IMR-90 (cell line): ENCODE measurements at regions not wholly inside any gene's neighbourhood (a gene's known extent, or its start where the extent isn't known, plus 50 kb on each side); places are given as distances from the start of the nearest gene placed in this dataset.

Experiments
- ATAC-seq: fragments of 200-7000 bp; cut with Tn5 transposase; 2 replicates; pipeline ENCODE4 v1.9.1; 2020; ENCODE audit warnings: low read depth, mild to moderate bottlenecking, moderate library complexity
- BruUV-seq: library from RNA; stranded (reverse); fragments of 400-500 nt; replicated peaks from 2 replicates; lab custom pipeline; 2021; lab: Mats Ljungman, UMichigan
- CTCF ChIA-PET: fragments of 300-600 bp; formaldehyde crosslinking; extraction: SDS; loops from one replicate; lab custom pipeline; 2021; ENCODE audit warnings: antibody characterized with exemption; lab: Yijun Ruan, JAX
- POLR2A ChIA-PET: fragments of 300-600 bp; sonication (Branson Sonifier 250); formaldehyde crosslinking; loops from one replicate; lab custom pipeline; 2022; ENCODE audit warnings: antibody characterized with exemption; ENCODE audit not compliant: unreplicated experiment; lab: Charles Lee
- DNase-seq: peaks from one replicate; pipeline ENCODE4 v3.0.0; 2013
- H2AFZ ChIP-seq: replicated peaks from 2 replicates; pipeline ENCODE3; 2013; ENCODE audit warnings: low read length, mild to moderate bottlenecking; ENCODE audit not compliant: poor library complexity
- H2AK5ac ChIP-seq: 2 replicates; pipeline ENCODE4 v1.6.1; 2013; ENCODE audit warnings: low read depth, low read length, inconsistent platforms
- H2AK9ac ChIP-seq: replicated peaks from 2 replicates; pipeline ENCODE3; 2013; ENCODE audit warnings: mild to moderate bottlenecking, low read depth, low read length, moderate library complexity; ENCODE audit not compliant: poor library complexity
- H2BK120ac ChIP-seq: 2 replicates; pipeline ENCODE4 v1.6.1; 2013; ENCODE audit warnings: low read depth, low read length, inconsistent platforms
- H2BK15ac ChIP-seq: 3 replicates; pipeline ENCODE4 v1.6.1; 2013; ENCODE audit warnings: low read depth, low read length, inconsistent platforms
- H2BK20ac ChIP-seq: 2 replicates; pipeline ENCODE4 v1.6.1; 2013; ENCODE audit warnings: low read depth, mild to moderate bottlenecking, inconsistent platforms, low read length, moderate library complexity
- H2BK5ac ChIP-seq: 2 replicates; pipeline ENCODE4 v1.6.1; 2013; ENCODE audit warnings: mild to moderate bottlenecking, low read depth, low read length, inconsistent platforms; ENCODE audit not compliant: poor library complexity, severe bottlenecking
- H3K14ac ChIP-seq: replicated peaks from 2 replicates; pipeline ENCODE4 v1.6.1; 2013; ENCODE audit warnings: low read depth, low read length, inconsistent platforms
- H3K18ac ChIP-seq: 2 replicates; pipeline ENCODE4 v1.6.1; 2013; ENCODE audit warnings: low read depth, low read length, control low read depth
- H3K23ac ChIP-seq: 2 replicates; pipeline ENCODE4 v1.6.1; 2013; ENCODE audit warnings: low read depth, low read length, inconsistent platforms
- H3K27ac ChIP-seq: 2 replicates; pipeline ENCODE4 v1.5.1; 2013; ENCODE audit warnings: mild to moderate bottlenecking, control low read depth, low read length; ENCODE audit not compliant: insufficient read depth
- H3K27me3 ChIP-seq: 2 replicates; pipeline ENCODE4 v1.6.1; 2013; ENCODE audit warnings: low read length; ENCODE audit not compliant: control insufficient read depth, insufficient read depth
- H3K36me3 ChIP-seq: 2 replicates; pipeline ENCODE4 v1.6.1; 2013; ENCODE audit warnings: low read length, mixed read lengths; ENCODE audit not compliant: control insufficient read depth, insufficient read depth
- H3K4ac ChIP-seq: 2 replicates; pipeline ENCODE4 v1.6.1; 2013; ENCODE audit warnings: low read depth, low read length, inconsistent platforms
- H3K4me1 ChIP-seq: 2 replicates; pipeline ENCODE4 v1.6.1; 2013; ENCODE audit warnings: low read length, mixed read lengths; ENCODE audit not compliant: control insufficient read depth, insufficient read depth
- H3K4me2 ChIP-seq: 2 replicates; pipeline ENCODE4 v1.6.1; 2013; ENCODE audit warnings: low read depth, mild to moderate bottlenecking, control low read depth, low read length, moderate library complexity
- H3K4me3 ChIP-seq: 2 replicates; pipeline ENCODE4 v1.5.1; 2013; ENCODE audit warnings: low read depth, mild to moderate bottlenecking, control low read depth, low read length, moderate library complexity; ENCODE audit not compliant: insufficient read depth
- H3K56ac ChIP-seq: 2 replicates; pipeline ENCODE4 v1.6.1; 2013; ENCODE audit warnings: low read length, inconsistent platforms; ENCODE audit not compliant: insufficient read depth; ENCODE audit errors: extremely low read depth
- H3K79me1 ChIP-seq, 2 experiments: 2 replicates each; pipeline ENCODE4 v1.6.1; 2013; ENCODE audit warnings: low read length in 2 of 2, inconsistent platforms in 1 of 2, low read depth in 1 of 2
- H3K9ac ChIP-seq: 2 replicates; pipeline ENCODE4 v1.6.1; 2013; ENCODE audit warnings: low read depth, low read length, control low read depth
- H3K9me1 ChIP-seq: 2 replicates; pipeline ENCODE4 v1.6.1; 2013; ENCODE audit warnings: low read length, inconsistent platforms; ENCODE audit not compliant: insufficient read depth
- H3K9me3 ChIP-seq: 2 replicates; pipeline ENCODE4 v1.6.1; 2013; ENCODE audit warnings: low read length; ENCODE audit not compliant: control insufficient read depth, insufficient read depth
- H4K20me1 ChIP-seq: 2 replicates; pipeline ENCODE4 v1.6.1; 2013; ENCODE audit warnings: low read length, inconsistent platforms; ENCODE audit not compliant: insufficient read depth
- H4K5ac ChIP-seq: 2 replicates; pipeline ENCODE4 v1.6.1; 2013; ENCODE audit warnings: mild to moderate bottlenecking, low read depth, low read length, control low read depth
- H4K8ac ChIP-seq, 2 experiments: 2 replicates each; pipeline ENCODE4 v1.6.1; 2013; ENCODE audit warnings: low read depth in 2 of 2, low read length in 2 of 2, control low read depth in 1 of 2, inconsistent platforms in 1 of 2
- H4K91ac ChIP-seq: 2 replicates; pipeline ENCODE4 v1.6.1; 2013; ENCODE audit warnings: low read depth, low read length, inconsistent platforms; ENCODE audit not compliant: insufficient read depth
- CEBPB ChIP-seq: IDR thresholded peaks from 2 replicates; pipeline ENCODE4 v1.6.1; 2012; ENCODE audit warnings: low read depth, low read length, improper control_type of control experiment
- FOS ChIP-seq: fragments of 150-350 bp; IDR thresholded peaks from 2 replicates; pipeline ENCODE4 v1.6.1; 2016; ENCODE audit warnings: low read depth, low read length
- MAFK ChIP-seq: IDR thresholded peaks from 2 replicates; pipeline ENCODE4 v1.6.1; 2012; ENCODE audit warnings: low read depth, low read length, improper control_type of control experiment
- MAZ ChIP-seq: IDR thresholded peaks from 2 replicates; pipeline ENCODE4 v1.6.1; 2012; ENCODE audit warnings: low read depth, mild to moderate bottlenecking, low read length, improper control_type of control experiment, moderate library complexity, borderline replicate concordance
- MXI1 ChIP-seq: IDR thresholded peaks from 2 replicates; pipeline ENCODE4 v1.6.1; 2012; ENCODE audit warnings: low read depth, mild to moderate bottlenecking, low read length, moderate library complexity, borderline replicate concordance
- POLR2A ChIP-seq: IDR thresholded peaks from 2 replicates; pipeline ENCODE4 v1.6.1; 2012; ENCODE audit warnings: mild to moderate bottlenecking, low read depth, low read length
- RFX5 ChIP-seq: IDR thresholded peaks from 2 replicates; pipeline ENCODE4 v1.8.0; 2012; ENCODE audit warnings: low read depth, mild to moderate bottlenecking, low read length, moderate library complexity
- SMC3 ChIP-seq: fragments of 150-350 bp; IDR thresholded peaks from 2 replicates; pipeline ENCODE4 v1.6.1; 2016; ENCODE audit warnings: low read depth, mild to moderate bottlenecking, antibody characterized with exemption, low read length, moderate library complexity
- WGBS, 2 experiments: methylation state at CpG; one replicate each; pipeline versions ENCODE4 v1.1.5 to v1.1.7; 2013; ENCODE audit warnings: missing lambda C conversion rate in 2 of 2; ENCODE audit not compliant: insufficient read length in 1 of 2; ENCODE audit errors: extremely low coverage in 2 of 2; 5-methylcytosine and 5-hydroxymethylcytosine counted together
- dilution Hi-C: fragments of 300-500 bp; cut with HindIII; formaldehyde crosslinking; loops from one replicate; pipeline ENCODE4 v1.14.3; 2018; ENCODE audit warnings: low sequenced_read_pairs; ENCODE audit not compliant: unreplicated experiment
- in situ Hi-C: fragments of 300-500 bp; cut with MboI; formaldehyde crosslinking; loops from 3 replicates; pipeline ENCODE4 v1.14.3; 2019; ENCODE audit warnings: low sequenced_read_pairs, inconsistent platforms, mixed read lengths
- intact Hi-C: fragments of 100-400 bp; cut with micrococcal nuclease; formaldehyde crosslinking; loops from 2 replicates; pipeline ENCODE4 v1.10.0; 2022
- TF ChIP-seq, protein P1 (sequence below): fragments of 150-350 bp; IDR thresholded peaks from 2 replicates; pipeline ENCODE4 v1.6.1; 2017; ENCODE audit warnings: mild to moderate bottlenecking, antibody characterized with exemption, low read length, low read depth

DNA sequence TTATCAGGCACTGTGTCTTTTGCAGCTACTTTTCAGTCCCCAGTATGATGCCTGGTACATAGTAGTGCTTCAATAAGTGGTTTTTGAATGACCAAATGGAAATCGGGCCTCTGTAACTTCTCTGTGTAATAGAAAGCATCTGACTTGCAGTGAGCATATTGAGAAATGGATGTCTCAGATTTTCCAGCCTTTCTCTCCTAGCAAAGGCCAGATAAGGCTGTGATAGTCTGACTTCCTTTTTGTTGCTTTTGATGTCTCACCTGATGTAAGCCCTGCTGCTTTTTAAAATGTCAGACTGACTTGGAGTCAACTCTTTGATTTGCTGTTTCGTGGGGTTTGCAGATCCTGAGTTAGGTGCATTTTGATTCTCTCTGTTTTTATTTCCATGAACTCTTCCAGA, 590.0 kb upstream of the ZNF608 start:
- H3K9me3 ChIP-seq = no peaks in the 10 kb centered on the region
- no peak overlapping the region for H4K91ac ChIP-seq
- no peaks in the 10 kb centered on the region for H4K20me1 ChIP-seq
- in situ Hi-C loops = no loop called here
- no peak overlapping the region for H3K18ac ChIP-seq
- no peak overlapping the region for H3K27ac ChIP-seq
- no peak overlapping the region for H4K5ac ChIP-seq
- H3K4ac ChIP-seq = no peak overlapping the region
- ATAC-seq (no peak), DNase-seq (no peak)
- H3K27me3 ChIP-seq = no peaks in the 10 kb centered on the region; the same call in 1 of the 2 replicates
- H3K4me3 ChIP-seq = no peak overlapping the region
- H3K79me1 ChIP-seq = no peaks in the 10 kb centered on the region
- no peak overlapping the region for H2BK20ac ChIP-seq
- H2BK15ac ChIP-seq = no peak overlapping the region
- H3K4me2 ChIP-seq = no peak overlapping the region
- H4K8ac ChIP-seq = no peak overlapping the region
- no peak overlapping the region for H3K56ac ChIP-seq
- H3K36me3 ChIP-seq = no peaks in the 10 kb centered on the region
- H3K9me1 ChIP-seq = no peaks in the 10 kb centered on the region
- POLR2A ChIA-PET = no interaction called here
- no TSS peak for BruUV-seq
- intact Hi-C loops = no loop called here
- CTCF ChIA-PET = no interaction called here
- peaks cover 4% of the 10 kb centered on the region; the same call in 1 of the 2 replicates for H3K4me1 ChIP-seq
- no peak overlapping the region for H2AFZ ChIP-seq
- H2BK5ac ChIP-seq = no peak overlapping the region
- dilution Hi-C loops = no loop called here
- H2AK5ac ChIP-seq = no peak overlapping the region
- no peak overlapping the region for H3K9ac ChIP-seq
- no peak overlapping the region for H2AK9ac ChIP-seq
- H2BK120ac ChIP-seq = no peak overlapping the region; the same call in 1 of the 2 replicates
- TF ChIP-seq FOS (no peak), SMC3 (no peak), MAFK (no peak), RFX5 (no peak), CEBPB (no peak), MAZ (no peak), MXI1 (no peak), POLR2A (no peak)
- TF ChIP-seq, protein P1, sequence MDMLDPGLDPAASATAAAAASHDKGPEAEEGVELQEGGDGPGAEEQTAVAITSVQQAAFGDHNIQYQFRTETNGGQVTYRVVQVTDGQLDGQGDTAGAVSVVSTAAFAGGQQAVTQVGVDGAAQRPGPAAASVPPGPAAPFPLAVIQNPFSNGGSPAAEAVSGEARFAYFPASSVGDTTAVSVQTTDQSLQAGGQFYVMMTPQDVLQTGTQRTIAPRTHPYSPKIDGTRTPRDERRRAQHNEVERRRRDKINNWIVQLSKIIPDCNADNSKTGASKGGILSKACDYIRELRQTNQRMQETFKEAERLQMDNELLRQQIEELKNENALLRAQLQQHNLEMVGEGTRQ = no peak
- no peak overlapping the region for H3K23ac ChIP-seq
- H3K14ac ChIP-seq = no peak overlapping the region
- no CpG with 5 or more reads among the region's 2 CpGs for WGBS, 2 experiments
